DOHH2 (cell line): ENCODE measurements at regions not wholly inside any gene's neighbourhood (a gene's known extent, or its start where the extent isn't known, plus 50 kb on each side); places are given as distances from the start of the nearest gene placed in this dataset.

Source experiments
- EZH2phosphoT487 ChIP-seq: fragments of 200-600 bp; sonication (generic); IDR thresholded peaks from 2 replicates; pipeline ENCODE4 v1.6.1; 2017; ENCODE audit warnings: borderline replicate concordance, mild to moderate bottlenecking, antibody characterized with exemption, low read length, moderate library complexity, mixed read lengths
- TF ChIP-seq, protein P1 (sequence below): fragments of 200-600 bp; sonication (generic); IDR thresholded peaks from one replicate; pipeline ENCODE4 v1.5.1; 2014; ENCODE audit warnings: antibody characterized with exemption, mild to moderate bottlenecking, low read depth, low read length; ENCODE audit not compliant: poor library complexity, severe bottlenecking

DNA sequence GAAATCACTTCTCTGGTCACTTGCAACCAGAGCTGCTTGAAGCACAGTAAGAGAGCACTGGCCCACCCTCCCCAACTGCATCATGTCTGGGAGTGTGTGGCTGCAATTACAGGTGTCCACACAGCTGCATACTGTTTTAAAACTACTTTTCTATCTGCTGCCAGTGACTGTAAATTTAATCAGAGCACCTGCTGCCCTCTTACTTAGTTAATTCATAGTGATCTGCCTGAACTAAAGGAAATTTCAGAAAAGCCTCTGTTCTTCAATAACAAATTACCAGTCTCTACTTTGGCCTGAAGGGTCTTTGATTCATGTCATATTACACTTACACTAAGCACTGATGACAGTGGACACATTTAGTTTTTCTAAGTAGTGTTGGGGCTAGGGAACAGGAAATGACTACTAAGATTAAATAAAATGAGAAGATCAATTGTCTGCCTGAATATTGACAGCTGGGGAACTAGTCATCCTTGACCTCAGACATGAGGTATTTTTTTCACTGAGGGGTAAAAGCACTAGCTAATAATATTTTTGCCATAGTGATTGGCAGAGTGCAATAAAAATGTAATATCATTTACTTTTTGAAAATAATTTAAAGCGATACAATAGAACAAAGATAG lies 788.9 kb upstream of the GRAMD2B start:
- TF ChIP-seq, protein P1, sequence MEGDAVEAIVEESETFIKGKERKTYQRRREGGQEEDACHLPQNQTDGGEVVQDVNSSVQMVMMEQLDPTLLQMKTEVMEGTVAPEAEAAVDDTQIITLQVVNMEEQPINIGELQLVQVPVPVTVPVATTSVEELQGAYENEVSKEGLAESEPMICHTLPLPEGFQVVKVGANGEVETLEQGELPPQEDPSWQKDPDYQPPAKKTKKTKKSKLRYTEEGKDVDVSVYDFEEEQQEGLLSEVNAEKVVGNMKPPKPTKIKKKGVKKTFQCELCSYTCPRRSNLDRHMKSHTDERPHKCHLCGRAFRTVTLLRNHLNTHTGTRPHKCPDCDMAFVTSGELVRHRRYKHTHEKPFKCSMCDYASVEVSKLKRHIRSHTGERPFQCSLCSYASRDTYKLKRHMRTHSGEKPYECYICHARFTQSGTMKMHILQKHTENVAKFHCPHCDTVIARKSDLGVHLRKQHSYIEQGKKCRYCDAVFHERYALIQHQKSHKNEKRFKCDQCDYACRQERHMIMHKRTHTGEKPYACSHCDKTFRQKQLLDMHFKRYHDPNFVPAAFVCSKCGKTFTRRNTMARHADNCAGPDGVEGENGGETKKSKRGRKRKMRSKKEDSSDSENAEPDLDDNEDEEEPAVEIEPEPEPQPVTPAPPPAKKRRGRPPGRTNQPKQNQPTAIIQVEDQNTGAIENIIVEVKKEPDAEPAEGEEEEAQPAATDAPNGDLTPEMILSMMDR: no peak
- TF ChIP-seq EZH2phosphoT487: no peak
